NCI-H1417 (cell line): ENCODE measurements at regions not wholly inside any gene's neighbourhood (a gene's known extent, or its start where the extent isn't known, plus 50 kb on each side); places are given as distances from the start of the nearest gene placed in this dataset.

Experiments
- DNase-seq, 3 experiments: peaks; one replicate each; lab custom pipeline; 2025; lab: John Stamatoyannopoulos, UW

- DNase-seq = no peak
These were observed 761.3 kb upstream of the GRM7 start for GRCh38 chr3:6099458-6100075.

- no peak for DNase-seq
These were observed 755.7 kb upstream of the GRM7 start for GRCh38 chr3:6105187-6105586.

DNA sequence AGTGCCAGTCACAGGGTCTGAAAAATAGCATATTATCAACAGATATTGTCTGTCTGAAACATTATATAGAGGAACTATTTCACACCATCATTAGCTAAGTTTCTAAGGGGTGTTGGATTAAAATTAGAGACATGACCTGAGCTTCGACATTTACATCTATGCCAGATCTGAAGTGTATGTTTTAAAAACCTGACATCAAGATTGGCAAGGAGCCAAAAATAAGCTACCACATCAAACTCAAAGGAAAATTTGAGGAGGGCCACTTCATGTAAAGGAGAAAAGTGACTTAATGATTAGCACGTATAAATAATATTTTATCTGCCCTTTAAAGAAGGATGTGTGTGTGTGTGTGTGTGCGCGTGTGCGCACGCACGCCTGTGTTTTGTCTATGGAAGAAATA, 752.0 kb upstream of the GRM7 start:
- DNase-seq = no peak

DNA sequence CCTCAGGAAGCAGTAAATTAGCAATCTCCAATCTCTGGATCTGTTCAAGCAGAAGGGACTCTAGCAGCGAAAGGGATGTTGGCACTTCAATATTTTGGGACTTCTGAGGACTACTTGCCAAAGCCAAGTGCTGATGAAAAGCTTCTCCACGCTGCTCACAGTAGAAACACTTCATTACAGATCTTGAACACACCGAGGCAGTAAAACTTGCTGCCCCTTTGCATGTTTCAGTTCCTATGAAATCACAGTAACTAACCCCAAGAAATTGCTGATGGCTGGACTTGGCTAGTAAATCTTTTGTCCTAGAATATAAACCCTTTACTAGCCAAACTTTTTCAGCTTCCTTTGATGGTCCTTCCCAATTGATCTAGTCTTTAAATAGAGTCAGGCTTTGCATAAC, 750.5 kb upstream of the GRM7 start:
- DNase-seq = no peak

- no peak for DNase-seq
These were observed 748.4 kb upstream of the GRM7 start for GRCh38 chr3:6112546-6112945.

DNA sequence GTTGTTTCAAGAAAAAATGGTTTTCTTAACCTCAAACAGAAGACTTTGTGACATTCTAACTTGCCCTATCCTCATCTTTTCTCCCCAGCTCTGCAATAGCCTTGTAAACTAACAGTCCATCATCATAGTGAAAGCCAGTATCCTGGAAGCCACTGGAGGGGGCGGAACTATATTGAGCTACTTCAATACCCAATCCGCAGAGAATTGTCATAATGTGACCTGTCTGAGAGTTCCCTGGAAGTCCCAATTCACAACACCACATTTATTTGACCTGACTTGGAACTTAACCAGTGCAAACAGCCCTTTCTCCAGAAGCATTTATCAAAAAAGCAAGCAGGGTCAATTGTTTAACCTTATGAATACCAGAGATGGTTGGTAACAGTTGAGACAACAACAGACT, 747.6 kb upstream of the GRM7 start:
- DNase-seq = no peak

DNA sequence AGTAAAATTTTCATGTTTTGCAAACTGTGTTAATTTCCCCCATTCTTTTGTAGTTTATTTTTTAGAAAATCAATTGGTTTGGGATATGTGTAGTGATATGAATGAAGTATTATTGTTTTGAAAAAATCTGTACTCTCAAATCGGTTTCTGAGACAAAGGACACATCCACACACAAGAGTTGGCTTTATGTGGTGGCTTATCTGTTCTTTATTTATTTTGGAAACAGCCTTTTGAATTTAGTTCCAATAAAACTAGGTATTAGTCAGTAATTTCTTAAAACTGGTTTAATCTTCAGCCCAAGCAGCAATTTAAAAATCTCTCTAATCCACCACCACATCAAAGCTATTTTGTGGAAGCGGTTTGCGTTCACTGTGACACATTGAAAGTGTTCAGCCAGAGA, 741.5 kb upstream of the GRM7 start:
- DNase-seq = no peak

GRCh38 chr3:6120786-6121185, 740.1 kb upstream of the GRM7 start:
- no peak for DNase-seq

- no peak for DNase-seq
These were observed 736.0 kb upstream of the GRM7 start for GRCh38 chr3:6124875-6125274.

GRCh38 chr3:6125520-6125919, 735.4 kb upstream of the GRM7 start:
- DNase-seq = no peak

- no peak for DNase-seq
These were observed 728.1 kb upstream of the GRM7 start for GRCh38 chr3:6132684-6133432.

GRCh38 chr3:6142707-6143106, 718.2 kb upstream of the GRM7 start:
- DNase-seq = no peak

DNA sequence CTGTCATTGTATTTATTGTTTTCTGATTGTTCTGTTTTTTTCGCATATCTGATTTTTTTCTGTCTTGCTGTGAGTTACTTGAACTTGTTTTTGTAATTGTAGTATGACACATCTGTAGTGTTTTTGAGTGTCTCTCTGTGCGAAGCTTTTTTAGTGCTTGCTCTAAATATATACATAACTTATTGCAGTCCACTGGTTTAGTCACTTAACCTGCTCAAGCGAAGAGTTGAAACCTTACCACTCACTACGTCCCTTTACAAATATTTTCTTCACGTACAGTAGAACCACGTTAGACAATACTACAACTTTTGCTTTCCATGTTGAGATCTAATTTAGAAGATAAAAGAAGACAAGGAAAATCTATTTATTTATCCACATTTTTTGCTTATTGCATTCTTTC, 713.0 kb upstream of the GRM7 start:
- DNase-seq = no peak

GRCh38 chr3:6155650-6156338, 705.1 kb upstream of the GRM7 start:
- no peak for DNase-seq

DNA sequence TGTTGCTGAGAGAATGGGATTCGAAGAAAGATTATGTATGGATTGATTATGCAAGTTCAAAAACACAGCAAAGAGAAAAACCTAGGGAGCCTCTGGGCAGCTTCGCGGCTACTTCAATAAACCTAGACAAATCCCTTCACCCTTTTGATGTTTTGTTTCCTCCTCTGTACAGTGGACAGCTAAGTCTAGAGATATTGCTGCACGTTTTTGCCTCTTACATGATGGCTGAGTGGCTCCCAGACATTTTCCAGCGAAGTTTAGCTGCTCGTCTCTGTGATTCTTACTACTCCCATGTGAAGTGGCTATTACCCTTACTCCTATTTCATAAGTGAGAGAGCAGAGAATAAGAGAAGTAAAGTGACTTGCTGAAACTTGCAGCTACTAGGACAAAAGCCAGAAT, 695.0 kb upstream of the GRM7 start:
- DNase-seq = no peak

GRCh38 chr3:6168256-6168655, 692.7 kb upstream of the GRM7 start:
- DNase-seq = no peak

GRCh38 chr3:6172871-6173642, 687.9 kb upstream of the GRM7 start:
- DNase-seq = peak in 1 of 3 experiments; percentile 11

DNA sequence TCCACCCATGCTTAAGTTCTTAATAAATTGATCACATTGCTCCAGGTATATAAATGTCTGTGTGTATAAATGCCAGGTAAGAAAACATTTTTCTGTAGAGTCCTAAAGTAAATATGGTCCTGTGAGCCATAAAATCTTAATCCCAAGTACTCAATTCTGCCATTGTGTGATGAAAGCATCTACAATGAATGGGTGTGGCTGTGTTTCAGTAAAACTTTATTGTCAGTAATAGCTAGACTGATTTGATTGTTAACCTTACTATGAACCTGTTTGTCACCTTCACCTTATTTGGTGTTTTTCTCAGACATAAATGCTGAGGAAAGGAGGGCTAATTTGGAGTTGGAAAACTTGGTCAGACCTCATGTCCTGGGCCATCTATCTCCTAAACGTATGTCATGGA, 683.5 kb upstream of the GRM7 start:
- no peak for DNase-seq

DNA sequence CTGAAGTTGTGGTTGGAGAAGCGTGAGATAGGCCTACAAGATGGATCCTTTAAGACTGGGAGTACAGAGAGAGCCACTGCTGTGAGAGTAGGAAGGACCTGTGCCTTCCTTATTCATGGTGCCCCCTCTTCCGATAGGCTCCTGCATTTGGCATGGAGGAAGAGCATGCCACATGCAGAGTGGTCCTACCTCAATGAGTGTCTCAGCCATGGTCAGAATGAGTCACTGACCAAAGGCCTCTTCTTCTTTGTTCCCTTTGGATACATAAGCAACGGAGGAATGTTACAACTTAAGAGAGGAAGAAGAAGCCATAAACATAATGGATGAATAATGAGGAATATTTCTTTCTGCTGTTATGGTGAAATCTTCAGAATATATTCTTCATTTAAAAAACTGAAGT, 681.2 kb upstream of the GRM7 start:
- no peak for DNase-seq

GRCh38 chr3:6180171-6180570, 680.7 kb upstream of the GRM7 start:
- DNase-seq = no peak

DNA sequence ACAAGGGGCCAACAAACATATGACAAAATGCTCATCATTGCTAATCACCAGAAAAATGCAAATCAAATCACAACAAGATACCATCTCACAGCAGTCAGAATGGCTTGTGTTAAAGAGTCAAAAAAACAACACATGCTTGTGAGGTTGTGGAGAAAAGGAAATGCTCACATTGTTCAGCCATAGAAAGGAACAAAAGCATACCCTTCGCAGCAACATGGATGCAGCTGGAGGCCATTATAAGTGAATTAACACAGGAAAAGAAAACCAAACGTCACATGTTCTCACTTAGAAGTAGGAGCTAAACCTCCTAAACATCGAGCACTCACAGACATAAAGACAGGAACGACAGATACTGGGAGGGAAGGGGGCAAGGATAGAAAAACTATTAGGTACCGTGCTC, 678.4 kb upstream of the GRM7 start:
- peak in 1 of 3 experiments; percentile 1 for DNase-seq

DNA sequence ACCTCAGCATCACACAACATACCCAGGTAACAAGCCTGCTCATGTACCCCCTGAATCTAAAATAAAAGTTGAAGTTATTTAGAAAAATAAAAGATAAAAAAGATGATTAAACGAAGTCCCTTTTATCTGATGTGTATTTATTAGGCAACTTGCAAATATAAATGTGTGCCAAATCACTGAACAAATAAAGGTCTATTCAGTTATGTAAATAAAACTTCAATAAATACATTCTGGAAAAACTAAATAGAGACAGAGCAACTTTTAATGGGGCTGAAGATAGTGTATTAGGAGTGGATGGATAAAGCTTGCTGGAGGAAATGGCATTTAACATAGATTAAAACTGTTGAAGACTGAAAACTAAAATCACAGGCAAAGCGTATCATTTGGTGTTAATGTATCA, 678.0 kb upstream of the GRM7 start:
- DNase-seq = no peak

- no peak for DNase-seq
These were observed 671.5 kb upstream of the GRM7 start for GRCh38 chr3:6189384-6189783.
